Thymus (tissue), 11 donors: ENCODE measurements at regions not wholly inside any gene's neighbourhood (a gene's known extent, or its start where the extent isn't known, plus 50 kb on each side); places are given as distances from the start of the nearest gene placed in this dataset.

Experiments
- DNase-seq, 9 donors: peaks; one replicate each; pipeline ENCODE4 v3.0.0-alpha.2; 2013; ENCODE audit warnings: low spot score in 9 of 9, low read depth in 6 of 9, missing footprints in 1 of 9
- H3K27ac ChIP-seq, 2 donors: one replicate each; pipeline ENCODE4 v1.5.1; 2013; ENCODE audit warnings: control low read depth in 1 of 2, low read depth in 1 of 2, low read length in 1 of 2, mild to moderate bottlenecking in 1 of 2, moderate library complexity in 1 of 2
- H3K27me3 ChIP-seq, 2 donors: one replicate each; pipeline ENCODE4 v1.5.1; 2013; ENCODE audit warnings: low read length in 1 of 2; ENCODE audit not compliant: control insufficient read depth in 2 of 2, insufficient read depth in 1 of 2
- H3K36me3 ChIP-seq, 2 donors: one replicate each; pipeline ENCODE4 v1.5.1; 2013; ENCODE audit warnings: low read length in 1 of 2, mild to moderate bottlenecking in 1 of 2, moderate library complexity in 1 of 2; ENCODE audit not compliant: control insufficient read depth in 2 of 2, insufficient read depth in 2 of 2
- H3K4me1 ChIP-seq, 2 donors: one replicate each; pipeline ENCODE4 v1.5.1; 2013; ENCODE audit warnings: low read length in 2 of 2; ENCODE audit not compliant: control insufficient read depth in 2 of 2, insufficient read depth in 2 of 2
- H3K4me3 ChIP-seq, 2 donors: one replicate each; pipeline ENCODE4 v1.5.1; 2013; ENCODE audit warnings: low read length in 2 of 2, control low read depth in 1 of 2, mild to moderate bottlenecking in 1 of 2
- H3K9me3 ChIP-seq, 2 donors: one replicate each; pipeline ENCODE4 v1.5.1; 2013; ENCODE audit warnings: low read length in 1 of 2, mild to moderate bottlenecking in 1 of 2; ENCODE audit not compliant: control insufficient read depth in 2 of 2, insufficient read depth in 1 of 2
- WGBS: extraction: QIAGEN DNeasy Blood & Tissue Kit; methylation state at CpG from one replicate; pipeline ENCODE4 v1.1.7; 2013; 5-methylcytosine and 5-hydroxymethylcytosine counted together
- donor health status: healthy.

DNA sequence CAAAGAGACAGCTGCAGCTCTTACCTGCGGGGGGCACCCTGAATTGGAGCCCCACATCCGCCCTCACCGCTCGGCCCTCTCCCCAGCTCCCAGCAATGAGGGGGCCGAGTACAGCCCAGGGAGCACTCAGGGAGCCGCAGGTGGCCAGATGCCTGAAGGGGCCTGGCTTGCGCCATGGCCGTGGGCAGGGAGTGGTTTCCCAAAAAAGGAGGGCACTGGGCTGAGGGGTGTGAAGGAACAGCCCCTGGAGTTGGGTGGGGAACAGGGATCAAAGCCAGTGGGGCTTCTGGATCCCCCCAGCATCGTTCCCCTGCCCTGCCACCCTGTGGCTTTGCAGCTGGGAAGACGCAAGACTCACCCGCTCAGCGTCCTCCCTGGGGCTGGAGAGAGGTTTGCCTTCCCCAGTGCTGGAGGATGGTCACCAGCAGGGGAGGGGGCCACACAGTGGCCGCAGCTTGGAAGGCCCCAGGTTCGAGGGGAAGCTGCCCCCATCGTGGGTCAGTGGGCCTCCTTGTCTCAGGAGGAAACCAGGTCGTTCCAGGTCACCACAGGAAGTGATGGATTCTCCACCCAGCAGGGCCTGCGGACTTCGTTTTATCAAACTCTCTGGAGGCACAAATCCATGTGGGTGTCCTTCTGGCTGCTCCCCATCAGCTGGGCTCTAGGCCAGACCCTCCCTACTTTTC lies 68.2 kb upstream of the HPCAL1 start:
- H3K27me3 ChIP-seq = peaks cover 0 to 23% of the 10 kb centered on the region in 2 donors
- 71% methylated on average over 18 of the region's 18 CpGs for WGBS
- no peak for DNase-seq

GRCh38 chr2:10235099-10235908 lies 67.4 kb upstream of the HPCAL1 start:
- Histone ChIP-seq H3K27me3 (peaks cover 0 to 25% of the 10 kb centered on the region in 2 donors), H3K4me1 (no peaks in the 10 kb centered on the region), H3K36me3 (no peaks in the 10 kb centered on the region), H3K9me3 (peaks cover 0 to 2% of the 10 kb centered on the region in 2 donors), H3K27ac (no peak overlapping the region), H3K4me3 (no peak overlapping the region)
- 92% methylated on average over 26 of the region's 26 CpGs for WGBS
- DNase-seq = no peak

More for the DNA sequence above, 68.2 kb upstream of the HPCAL1 start:
- H3K4me1 ChIP-seq = no peaks in the 10 kb centered on the region
- peaks cover 0 to 2% of the 10 kb centered on the region in 2 donors for H3K9me3 ChIP-seq
- H3K4me3 ChIP-seq = no peak overlapping the region
- H3K36me3 ChIP-seq = no peaks in the 10 kb centered on the region
- H3K27ac ChIP-seq = no peak overlapping the region

- DNase-seq = no peak
- Histone ChIP-seq H3K27ac (no peak overlapping the region), H3K36me3 (no peaks in the 10 kb centered on the region), H3K27me3 (peaks cover 0 to 25% of the 10 kb centered on the region in 2 donors), H3K9me3 (peaks cover 0 to 2% of the 10 kb centered on the region in 2 donors), H3K4me1 (no peaks in the 10 kb centered on the region), H3K4me3 (no peak overlapping the region)
- 89% methylated on average over 11 of the region's 11 CpGs for WGBS
Measured at GRCh38 chr2:10235909-10236550, 66.7 kb upstream of the HPCAL1 start.

- Histone ChIP-seq H3K4me3 (no peak overlapping the region), H3K9me3 (peaks cover 0 to 2% of the 10 kb centered on the region in 2 donors), H3K4me1 (no peaks in the 10 kb centered on the region), H3K27me3 (peaks cover 0 to 25% of the 10 kb centered on the region in 2 donors), H3K27ac (no peak overlapping the region), H3K36me3 (no peaks in the 10 kb centered on the region)
- 90% methylated on average over 10 of the region's 10 CpGs for WGBS
- no peak for DNase-seq
Measured at GRCh38 chr2:10236571-10237391, 65.9 kb upstream of the HPCAL1 start.

GRCh38 chr2:10237392-10238321 lies 65.0 kb upstream of the HPCAL1 start:
- Histone ChIP-seq H3K27ac (no peak overlapping the region), H3K27me3 (peaks cover 0 to 25% of the 10 kb centered on the region in 2 donors), H3K9me3 (peaks cover 0 to 2% of the 10 kb centered on the region in 2 donors), H3K4me1 (no peaks in the 10 kb centered on the region), H3K36me3 (no peaks in the 10 kb centered on the region), H3K4me3 (no peak overlapping the region)
- 89% methylated on average over 28 of the region's 28 CpGs for WGBS
- no peak for DNase-seq

GRCh38 chr2:10238396-10238795 lies 64.3 kb upstream of the HPCAL1 start:
- H3K9me3 ChIP-seq = peaks cover 0 to 2% of the 10 kb centered on the region in 2 donors
- H3K4me3 ChIP-seq = no peak overlapping the region
- DNase-seq = no peak
- H3K4me1 ChIP-seq = no peaks in the 10 kb centered on the region
- no peak overlapping the region for H3K27ac ChIP-seq
- 93% methylated on average over 7 of the region's 7 CpGs for WGBS
- peaks cover 0 to 25% of the 10 kb centered on the region in 2 donors for H3K27me3 ChIP-seq
- no peaks in the 10 kb centered on the region for H3K36me3 ChIP-seq

DNA sequence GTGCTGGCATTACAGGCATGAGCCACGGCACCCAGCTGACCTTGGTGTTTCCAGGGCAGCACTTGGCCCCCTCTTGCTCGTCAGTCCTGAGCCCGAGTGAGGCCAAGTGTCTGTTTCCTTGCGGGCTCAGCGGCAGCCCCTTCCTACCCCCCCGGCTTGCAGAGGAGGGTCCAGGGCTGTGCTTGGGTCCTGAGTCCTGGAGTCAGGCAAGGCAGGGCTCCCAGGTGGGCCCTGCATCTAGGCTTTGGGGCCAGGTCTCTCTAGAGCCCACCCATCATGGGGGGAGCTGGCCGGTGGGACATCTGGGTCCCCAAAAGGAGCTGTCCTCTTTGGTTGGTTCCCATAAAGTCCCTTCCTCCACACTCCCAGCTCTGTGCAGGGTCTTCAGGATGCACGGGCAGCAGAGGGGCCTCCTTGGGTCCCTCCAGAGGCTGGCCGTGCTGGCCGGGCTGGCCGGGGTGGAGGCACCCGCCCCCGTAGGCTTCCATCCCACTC lies 63.7 kb upstream of the HPCAL1 start:
- Histone ChIP-seq H3K36me3 (no peaks in the 10 kb centered on the region), H3K27me3 (peaks cover 0 to 25% of the 10 kb centered on the region in 2 donors), H3K27ac (no peak overlapping the region), H3K4me3 (no peak overlapping the region), H3K9me3 (peaks cover 0 to 2% of the 10 kb centered on the region in 2 donors), H3K4me1 (no peaks in the 10 kb centered on the region)
- DNase-seq = no peak
- 92% methylated on average over 13 of the region's 13 CpGs for WGBS

DNA sequence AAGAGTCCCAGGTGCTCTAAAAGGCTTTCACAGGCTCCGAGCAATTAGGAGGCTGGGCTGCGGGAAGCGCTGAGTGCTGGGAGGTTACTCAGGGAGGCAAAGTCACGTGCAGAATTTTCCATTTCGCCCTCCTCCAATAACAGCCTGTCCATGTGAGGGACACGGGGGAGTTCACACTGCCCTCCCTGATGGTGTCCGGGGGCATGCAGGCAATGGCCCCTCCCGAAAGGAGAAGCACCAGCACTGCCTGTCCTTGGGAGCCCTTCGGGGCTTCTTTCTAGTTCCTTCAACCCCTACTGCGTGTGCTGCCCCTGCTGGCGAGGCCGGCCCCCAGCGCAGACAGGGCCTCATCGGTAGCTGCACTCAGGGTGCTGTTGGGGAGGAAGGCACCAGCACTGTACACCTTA lies 63.1 kb upstream of the HPCAL1 start:
- no peak for DNase-seq
- Histone ChIP-seq H3K4me3 (no peak overlapping the region), H3K27me3 (peaks cover 0 to 23% of the 10 kb centered on the region in 2 donors), H3K9me3 (peaks cover 0 to 2% of the 10 kb centered on the region in 2 donors), H3K4me1 (no peaks in the 10 kb centered on the region), H3K27ac (no peak overlapping the region), H3K36me3 (no peaks in the 10 kb centered on the region)
- WGBS = 84% methylated on average over 14 of the region's 14 CpGs
